Brain microvascular endothelial cell (primary cell): ENCODE measurements at regions not wholly inside any gene's neighbourhood (a gene's known extent, or its start where the extent isn't known, plus 50 kb on each side); places are given as distances from the start of the nearest gene placed in this dataset.

ENCODE experiments used
- DNase-seq: peaks from one replicate; pipeline ENCODE4 v3.0.0-alpha.2; 2020
- H3K27ac ChIP-seq: fragments of 250-450 bp; sonication (Bioruptor Pico); 2 replicates; pipeline ENCODE4 v1.5.1; 2020; ENCODE audit warnings: mild to moderate bottlenecking, moderate library complexity
- H3K27me3 ChIP-seq: fragments of 250-450 bp; sonication (Bioruptor Pico); replicated peaks from 2 replicates; pipeline ENCODE4 v1.5.1; 2020; ENCODE audit warnings: mild to moderate bottlenecking
- H3K36me3 ChIP-seq: fragments of 250-450 bp; sonication (Bioruptor Pico); replicated peaks from 2 replicates; pipeline ENCODE4 v1.5.1; 2020; ENCODE audit warnings: mild to moderate bottlenecking
- H3K4me3 ChIP-seq: 2 replicates; pipeline ENCODE4 v1.5.1; 2011; ENCODE audit warnings: low read depth, mild to moderate bottlenecking, control low read depth, low read length, moderate library complexity
- in situ Hi-C: cut with HindIII; loops from 2 replicates; pipeline ENCODE4 v1.10.0; 2017; ENCODE audit warnings: low sequenced_read_pairs, low pct_ligation_motif_present
- TF ChIP-seq, protein P1 (sequence below): IDR thresholded peaks from 2 replicates; pipeline ENCODE4 v1.5.1; 2011; ENCODE audit warnings: low read depth, mild to moderate bottlenecking, moderate library complexity, low read length, control low read depth, inconsistent platforms; ENCODE audit errors: missing control alignments

DNA sequence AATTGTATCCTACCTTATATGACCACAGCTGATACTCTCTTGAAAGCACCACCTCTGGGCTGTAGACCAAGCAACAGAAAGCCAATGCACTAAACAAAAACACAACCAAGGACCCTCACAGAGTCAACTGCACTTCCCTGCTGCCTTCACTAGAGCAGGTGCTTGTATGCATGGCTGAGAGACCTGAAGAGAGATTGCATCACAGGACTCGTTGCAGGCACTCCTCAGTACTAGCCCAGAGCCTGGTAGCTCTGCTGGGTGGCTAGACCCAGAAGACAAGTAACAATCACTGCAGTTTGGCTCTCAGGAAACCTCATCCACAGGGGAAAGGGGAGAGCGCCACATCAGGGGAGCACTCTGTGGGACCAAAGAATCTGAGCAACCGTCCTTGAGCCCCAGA, 521.6 kb upstream of the IMPG1 start:
- H3K36me3 ChIP-seq, result no peaks in the 10 kb centered on the region
- no peaks in the 10 kb centered on the region for H3K27me3 ChIP-seq
- in situ Hi-C loops, result no loop called here
- H3K4me3 ChIP-seq, result no peak overlapping the region
- no peak for DNase-seq
- H3K27ac ChIP-seq, result no peak overlapping the region
- TF ChIP-seq, protein P1, sequence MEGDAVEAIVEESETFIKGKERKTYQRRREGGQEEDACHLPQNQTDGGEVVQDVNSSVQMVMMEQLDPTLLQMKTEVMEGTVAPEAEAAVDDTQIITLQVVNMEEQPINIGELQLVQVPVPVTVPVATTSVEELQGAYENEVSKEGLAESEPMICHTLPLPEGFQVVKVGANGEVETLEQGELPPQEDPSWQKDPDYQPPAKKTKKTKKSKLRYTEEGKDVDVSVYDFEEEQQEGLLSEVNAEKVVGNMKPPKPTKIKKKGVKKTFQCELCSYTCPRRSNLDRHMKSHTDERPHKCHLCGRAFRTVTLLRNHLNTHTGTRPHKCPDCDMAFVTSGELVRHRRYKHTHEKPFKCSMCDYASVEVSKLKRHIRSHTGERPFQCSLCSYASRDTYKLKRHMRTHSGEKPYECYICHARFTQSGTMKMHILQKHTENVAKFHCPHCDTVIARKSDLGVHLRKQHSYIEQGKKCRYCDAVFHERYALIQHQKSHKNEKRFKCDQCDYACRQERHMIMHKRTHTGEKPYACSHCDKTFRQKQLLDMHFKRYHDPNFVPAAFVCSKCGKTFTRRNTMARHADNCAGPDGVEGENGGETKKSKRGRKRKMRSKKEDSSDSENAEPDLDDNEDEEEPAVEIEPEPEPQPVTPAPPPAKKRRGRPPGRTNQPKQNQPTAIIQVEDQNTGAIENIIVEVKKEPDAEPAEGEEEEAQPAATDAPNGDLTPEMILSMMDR, result no peak

DNA sequence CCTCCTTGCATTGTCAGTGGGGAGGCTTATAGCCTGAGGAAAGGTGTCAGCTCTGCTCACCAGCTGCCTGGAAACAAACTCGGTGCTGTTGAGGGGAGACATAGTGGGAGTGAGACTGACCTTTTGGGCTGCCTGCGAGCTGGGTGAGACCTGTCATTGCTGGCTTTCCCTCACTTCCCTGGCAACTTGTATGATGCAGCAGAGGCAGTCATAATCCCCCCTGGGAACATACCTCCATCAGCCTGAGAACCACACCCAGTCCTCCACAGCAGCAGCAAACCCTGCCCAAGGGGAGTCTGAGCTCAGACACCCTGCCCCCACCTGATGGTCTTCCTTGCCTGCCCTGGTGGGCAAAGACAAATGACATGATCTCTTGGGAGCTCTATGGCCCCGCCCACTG, 521.2 kb upstream of the IMPG1 start:
- Histone ChIP-seq H3K36me3 (no peaks in the 10 kb centered on the region), H3K4me3 (no peak overlapping the region), H3K27me3 (no peaks in the 10 kb centered on the region), H3K27ac (no peak overlapping the region)
- TF ChIP-seq, protein P1, result no peak
- no peak for DNase-seq
- in situ Hi-C loops, result no loop called here

DNA sequence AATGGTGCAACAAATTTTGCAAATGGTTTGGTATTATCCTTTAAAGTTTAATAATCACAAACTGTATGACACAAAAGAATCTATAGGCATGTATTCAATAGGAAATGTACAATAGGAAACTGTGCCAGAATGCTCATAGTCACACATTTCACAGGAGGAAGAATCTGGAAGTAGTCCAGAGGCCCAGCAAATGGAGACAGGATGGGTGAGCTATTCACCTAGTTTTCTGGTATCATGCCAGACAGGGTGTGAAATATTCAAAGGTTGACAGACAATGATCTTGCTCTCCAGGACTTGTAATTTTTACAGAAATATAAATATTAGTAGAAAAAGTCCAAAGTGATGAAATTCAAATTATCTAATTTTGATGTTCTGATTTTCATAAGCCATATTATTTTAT, 520.1 kb upstream of the IMPG1 start:
- in situ Hi-C loops, result no loop called here
- DNase-seq, result no peak
- Histone ChIP-seq H3K27me3 (no peaks in the 10 kb centered on the region), H3K4me3 (no peak overlapping the region), H3K36me3 (no peaks in the 10 kb centered on the region), H3K27ac (no peak overlapping the region)
- TF ChIP-seq, protein P1, result no peak

DNA sequence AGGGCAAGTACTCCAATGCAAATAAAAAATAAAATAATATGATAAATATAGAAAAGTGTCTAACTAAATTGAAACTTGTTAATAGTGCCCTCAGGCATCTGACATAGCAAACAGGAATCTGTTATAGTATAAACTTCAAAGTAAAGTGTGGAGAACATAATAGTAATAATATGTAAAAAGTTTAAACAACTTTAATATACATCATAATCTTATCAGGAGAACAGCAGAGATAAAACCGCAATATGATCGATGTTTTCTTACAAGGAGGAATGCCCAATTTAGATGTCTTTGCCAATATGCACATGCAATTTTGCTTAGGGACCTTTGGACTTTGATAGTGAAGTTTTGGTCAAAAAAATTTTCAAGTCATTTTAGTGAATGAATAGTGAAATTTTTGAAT, 514.8 kb upstream of the IMPG1 start:
- Histone ChIP-seq H3K36me3 (no peaks in the 10 kb centered on the region), H3K4me3 (no peak overlapping the region), H3K27me3 (no peaks in the 10 kb centered on the region), H3K27ac (no peak overlapping the region)
- no peak for DNase-seq
- TF ChIP-seq, protein P1, result no peak
- in situ Hi-C loops, result no loop called here

DNA sequence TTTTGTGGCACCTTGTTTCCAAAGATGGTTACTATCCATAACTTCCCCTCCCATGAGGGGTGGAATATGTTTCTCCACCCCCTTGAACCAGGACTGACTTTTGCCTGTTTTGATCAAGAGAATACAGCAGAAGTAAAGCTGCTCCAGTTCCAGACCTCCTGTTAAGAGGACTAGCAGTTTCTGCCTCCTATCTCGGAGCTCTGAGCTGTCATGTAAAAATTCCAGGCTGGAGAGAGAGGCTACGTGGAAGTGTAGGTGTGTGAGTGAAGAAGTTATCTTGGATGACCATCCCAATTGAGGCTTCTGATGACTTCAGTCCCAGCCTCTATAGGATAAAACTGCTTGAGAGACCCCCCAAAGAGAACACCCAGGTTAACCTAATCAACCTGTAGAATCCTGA, 511.7 kb upstream of the IMPG1 start:
- no peak for DNase-seq
- Histone ChIP-seq H3K4me3 (no peak overlapping the region), H3K36me3 (no peaks in the 10 kb centered on the region), H3K27me3 (no peaks in the 10 kb centered on the region), H3K27ac (no peak overlapping the region)
- in situ Hi-C loops, result no loop called here
- TF ChIP-seq, protein P1, result no peak

DNA sequence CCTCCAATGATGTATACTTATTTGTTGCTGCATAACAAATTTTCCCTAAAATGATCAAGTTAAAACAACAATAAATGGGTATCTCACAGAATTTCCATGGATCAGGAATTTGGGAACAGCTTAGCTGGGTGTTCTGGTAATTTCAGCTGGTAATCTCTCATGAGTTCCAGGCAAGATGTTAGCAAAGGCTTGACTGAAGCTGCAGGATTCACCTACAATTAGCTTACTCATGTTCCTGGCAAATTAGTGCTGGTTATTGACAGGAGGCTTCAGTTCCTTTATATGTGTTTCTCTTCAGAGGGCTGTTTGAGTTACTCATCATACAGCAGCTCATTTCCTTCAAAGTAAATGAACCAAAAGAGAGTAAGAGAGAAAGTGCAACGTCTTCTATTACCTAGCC, 506.3 kb upstream of the IMPG1 start:
- no peaks in the 10 kb centered on the region for H3K36me3 ChIP-seq
- no peaks in the 10 kb centered on the region for H3K27me3 ChIP-seq
- TF ChIP-seq, protein P1, result no peak
- no peak overlapping the region for H3K4me3 ChIP-seq
- no peak overlapping the region for H3K27ac ChIP-seq
- in situ Hi-C loops, result no loop called here
- no peak for DNase-seq
